WTC11 (cell line): ENCODE measurements at regions not wholly inside any gene's neighbourhood (a gene's known extent, or its start where the extent isn't known, plus 50 kb on each side); places are given as distances from the start of the nearest gene placed in this dataset.

Experiments
- ATAC-seq: fragments of 200-7000 bp; cut with Tn5 transposase; 2 replicates; pipeline ENCODE4 v1.10.0; 2021; ENCODE audit warnings: mild to moderate bottlenecking, moderate library complexity
- CTCF ChIA-PET: fragments of 300-600 bp; sonication (Branson Sonifier 250); formaldehyde crosslinking; loops from one replicate; lab custom pipeline; 2021; ENCODE audit warnings: antibody characterized with exemption; lab: Charles Lee
- POLR2A ChIA-PET: fragments of 350-600 bp; sonication (Branson Sonifier 250); formaldehyde crosslinking; loops from one replicate; lab custom pipeline; 2021; ENCODE audit warnings: antibody characterized with exemption; lab: Charles Lee
- DNase-seq: peaks from one replicate; pipeline ENCODE4 v3.0.0; 2021; ENCODE audit warnings: low spot score
- H3K27ac Mint-ChIP-seq: 2 replicates; pipeline ENCODE4 v1.8.0; 2021; ENCODE audit warnings: mixed read lengths
- H3K27me3 Mint-ChIP-seq: 2 replicates; pipeline ENCODE4 v1.8.0; 2021; ENCODE audit warnings: low read depth, mild to moderate bottlenecking, moderate library complexity, mixed read lengths
- H3K36me3 Mint-ChIP-seq: 2 replicates; pipeline ENCODE4 v1.8.0; 2021; ENCODE audit warnings: mixed read lengths
- H3K4me1 Mint-ChIP-seq: 2 replicates; pipeline ENCODE4 v1.8.0; 2022; ENCODE audit warnings: mixed read lengths
- H3K4me3 Mint-ChIP-seq: 2 replicates; pipeline ENCODE4 v1.8.0; 2021; ENCODE audit warnings: mild to moderate bottlenecking, moderate library complexity, mixed read lengths
- H3K9me3 Mint-ChIP-seq: 2 replicates; pipeline ENCODE4 v1.8.0; 2021; ENCODE audit warnings: mixed read lengths
- AFF4 ChIP-seq: sonication (generic); formaldehyde crosslinking; IDR thresholded peaks from 2 replicates; pipeline ENCODE4 v1.8.1; 2023; ENCODE audit warnings: mild to moderate bottlenecking, missing genetic modification reagents, borderline replicate concordance
- FOXK1 ChIP-seq: sonication (generic); formaldehyde crosslinking; IDR thresholded peaks from 2 replicates; pipeline ENCODE4 v1.8.0; 2022; ENCODE audit warnings: mild to moderate bottlenecking, moderate library complexity, missing genetic modification reagents
- GABPB1 ChIP-seq: sonication (generic); formaldehyde crosslinking; IDR thresholded peaks from 2 replicates; pipeline ENCODE4 v1.8.1; 2023; ENCODE audit warnings: mild to moderate bottlenecking, missing genetic modification reagents
- MXD4 ChIP-seq: fragments of 250-450 bp; sonication (Bioruptor Pico); IDR thresholded peaks from 2 replicates; pipeline ENCODE4 v1.8.0; 2021; ENCODE audit warnings: mild to moderate bottlenecking, moderate library complexity, borderline replicate concordance
- NFATC4 ChIP-seq: fragments of 250-450 bp; sonication (Bioruptor Pico); IDR thresholded peaks from 2 replicates; pipeline ENCODE4 v1.9.0; 2021; ENCODE audit warnings: mild to moderate bottlenecking
- TCF7 ChIP-seq: sonication (generic); formaldehyde crosslinking; IDR thresholded peaks from 2 replicates; pipeline ENCODE4 v1.8.0; 2022; ENCODE audit warnings: mild to moderate bottlenecking, low read depth, missing genetic modification reagents, moderate library complexity
- TEAD4 ChIP-seq: sonication (generic); formaldehyde crosslinking; IDR thresholded peaks from 2 replicates; pipeline ENCODE4 v1.8.0; 2022; ENCODE audit warnings: mild to moderate bottlenecking, missing genetic modification reagents
- ZMAT4 ChIP-seq: fragments of 250-450 bp; sonication (Bioruptor Pico); IDR thresholded peaks from 2 replicates; pipeline ENCODE4 v1.9.0; 2021; ENCODE audit warnings: mild to moderate bottlenecking
- ZNF219 ChIP-seq: sonication (generic); formaldehyde crosslinking; IDR thresholded peaks from 2 replicates; pipeline ENCODE4 v1.8.0; 2023; ENCODE audit warnings: missing genetic modification reagents, mild to moderate bottlenecking, borderline replicate concordance
- ZNF423 ChIP-seq: fragments of 250-450 bp; sonication (Bioruptor Pico); IDR thresholded peaks from 2 replicates; pipeline ENCODE4 v2.1.2; 2022; ENCODE audit warnings: mild to moderate bottlenecking, moderate library complexity
- TF ChIP-seq, protein P1 (sequence below): sonication (generic); formaldehyde crosslinking; IDR thresholded peaks from 2 replicates; pipeline ENCODE4 v1.8.0; 2022; ENCODE audit warnings: mild to moderate bottlenecking, missing genetic modification reagents
- TF ChIP-seq, protein P2 (sequence below): sonication (generic); formaldehyde crosslinking; IDR thresholded peaks from 2 replicates; pipeline ENCODE4 v1.8.0; 2022; ENCODE audit warnings: mild to moderate bottlenecking, missing genetic modification reagents
- TF ChIP-seq, protein P3 (sequence below): sonication (generic); formaldehyde crosslinking; IDR thresholded peaks from 2 replicates; pipeline ENCODE4 v1.8.1; 2022; ENCODE audit warnings: mild to moderate bottlenecking, missing genetic modification reagents, moderate library complexity, borderline replicate concordance

DNA sequence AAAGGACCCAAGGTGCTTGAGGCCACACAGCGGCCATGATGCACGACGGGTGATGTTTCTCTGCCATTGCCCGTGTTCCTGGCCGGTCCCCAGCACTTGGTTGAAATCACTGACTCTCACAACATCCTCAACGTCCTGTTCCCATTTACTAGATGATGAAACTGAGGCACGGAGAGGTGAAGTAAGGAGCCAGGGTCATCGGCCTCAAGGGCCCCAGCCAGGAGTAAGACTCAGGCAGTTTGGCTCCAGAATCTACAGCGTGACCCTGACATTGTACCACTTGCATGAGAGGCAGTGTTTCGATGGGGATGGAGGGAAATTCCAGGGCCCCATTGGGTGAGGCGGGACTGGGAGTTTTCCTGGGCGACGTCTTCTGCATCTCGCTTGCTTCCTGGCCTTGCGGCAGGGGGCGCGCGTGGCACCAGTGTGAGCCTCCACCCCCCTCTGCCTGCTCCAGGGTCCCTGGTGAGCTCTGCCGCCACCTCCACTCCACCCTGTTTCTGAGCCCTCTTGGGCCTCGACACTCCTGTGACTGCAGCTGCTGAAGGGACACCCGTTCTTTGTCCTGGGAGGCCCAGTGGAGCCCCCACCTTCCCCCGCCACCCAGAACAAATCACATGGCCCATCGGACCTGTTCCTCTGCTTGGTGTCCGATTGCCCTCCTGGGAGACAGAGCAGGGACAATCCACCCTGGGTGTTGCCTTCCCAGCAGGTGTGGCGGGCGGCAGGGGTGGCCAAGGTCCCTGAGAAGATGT, 133.0 kb upstream of the GSE1 start:
- DNase-seq (peak; percentile 64), ATAC-seq (peak; percentile 74)
- no peak overlapping the region for H3K27ac Mint-ChIP-seq
- H3K4me1 Mint-ChIP-seq = peaks cover 9% of the 10 kb centered on the region
- H3K27me3 Mint-ChIP-seq = no peaks in the 10 kb centered on the region
- TF ChIP-seq ZNF423 (CRISPR knock-in tag) (peak; percentile 55), MXD4 (CRISPR knock-in tag) (no peak)
- TF ChIP-seq, protein P1, sequence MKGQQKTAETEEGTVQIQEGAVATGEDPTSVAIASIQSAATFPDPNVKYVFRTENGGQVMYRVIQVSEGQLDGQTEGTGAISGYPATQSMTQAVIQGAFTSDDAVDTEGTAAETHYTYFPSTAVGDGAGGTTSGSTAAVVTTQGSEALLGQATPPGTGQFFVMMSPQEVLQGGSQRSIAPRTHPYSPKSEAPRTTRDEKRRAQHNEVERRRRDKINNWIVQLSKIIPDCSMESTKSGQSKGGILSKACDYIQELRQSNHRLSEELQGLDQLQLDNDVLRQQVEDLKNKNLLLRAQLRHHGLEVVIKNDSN (CRISPR knock-in tag) = no peak
- no peaks in the 10 kb centered on the region for H3K9me3 Mint-ChIP-seq
- POLR2A ChIA-PET = no interaction called here
- no peaks in the 10 kb centered on the region for H3K36me3 Mint-ChIP-seq
- no peak overlapping the region for H3K4me3 Mint-ChIP-seq
- CTCF ChIA-PET = interaction anchor here (0.5 to 3.7 kb wide), 17 partner anchors 12 to 237 kb away, joined by 3 to 22 read pairs (median 4); no protein-coding TSS in a partner anchor

GRCh38 chr16:85480727-85481101, 132.4 kb upstream of the GSE1 start:
- H3K36me3 Mint-ChIP-seq = no peaks in the 10 kb centered on the region
- H3K9me3 Mint-ChIP-seq = no peaks in the 10 kb centered on the region
- DNase-seq = no peak
- no peaks in the 10 kb centered on the region for H3K27me3 Mint-ChIP-seq
- H3K4me3 Mint-ChIP-seq = no peak overlapping the region
- POLR2A ChIA-PET = no interaction called here
- ATAC-seq = no peak
- H3K27ac Mint-ChIP-seq = no peak overlapping the region
- CTCF ChIA-PET = interaction anchor here (0.5 to 3.7 kb wide), 17 partner anchors 11 to 237 kb away, joined by 3 to 22 read pairs (median 3); no protein-coding TSS in a partner anchor
- H3K4me1 Mint-ChIP-seq = 0 out of 2 replicates have a peak, but pooled peaks cover 8% of the 10 kb centered on the region
- TF ChIP-seq NFATC4 (no peak), ZNF423 (CRISPR knock-in tag) (peak; percentile 57; the same call in 1 of the 2 replicates)

DNA sequence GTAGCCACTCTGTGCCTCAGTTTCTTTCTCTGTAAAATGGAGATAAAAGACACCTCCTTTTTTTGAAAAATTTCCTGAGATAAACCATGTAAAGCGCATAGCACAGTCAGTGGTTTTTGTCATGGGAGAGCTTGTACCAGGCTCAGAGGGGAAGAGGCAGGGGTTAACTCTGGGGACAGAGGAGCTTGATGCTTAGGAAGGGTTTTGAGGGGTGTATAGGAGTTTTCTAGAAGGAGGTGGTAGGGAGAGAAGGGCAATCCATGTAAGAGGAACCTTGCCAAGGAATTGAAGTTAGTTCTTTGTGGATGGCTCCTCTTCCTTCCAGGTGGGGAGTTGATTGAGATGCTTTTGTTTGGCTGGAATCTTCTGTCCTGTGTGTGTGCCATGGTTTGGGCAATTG, 131.9 kb upstream of the GSE1 start:
- Mint-ChIP-seq H3K27me3 (no peaks in the 10 kb centered on the region), H3K4me3 (no peak overlapping the region), H3K36me3 (no peaks in the 10 kb centered on the region), H3K27ac (0 out of 2 replicates have a peak overlapping the region, but pooled peaks have one; percentile 4), H3K4me1 (0 out of 2 replicates have a peak, but pooled peaks cover 8% of the 10 kb centered on the region), H3K9me3 (no peaks in the 10 kb centered on the region)
- POLR2A ChIA-PET = no interaction called here
- ATAC-seq (no peak), DNase-seq (no peak)
- TF ChIP-seq, protein P2, sequence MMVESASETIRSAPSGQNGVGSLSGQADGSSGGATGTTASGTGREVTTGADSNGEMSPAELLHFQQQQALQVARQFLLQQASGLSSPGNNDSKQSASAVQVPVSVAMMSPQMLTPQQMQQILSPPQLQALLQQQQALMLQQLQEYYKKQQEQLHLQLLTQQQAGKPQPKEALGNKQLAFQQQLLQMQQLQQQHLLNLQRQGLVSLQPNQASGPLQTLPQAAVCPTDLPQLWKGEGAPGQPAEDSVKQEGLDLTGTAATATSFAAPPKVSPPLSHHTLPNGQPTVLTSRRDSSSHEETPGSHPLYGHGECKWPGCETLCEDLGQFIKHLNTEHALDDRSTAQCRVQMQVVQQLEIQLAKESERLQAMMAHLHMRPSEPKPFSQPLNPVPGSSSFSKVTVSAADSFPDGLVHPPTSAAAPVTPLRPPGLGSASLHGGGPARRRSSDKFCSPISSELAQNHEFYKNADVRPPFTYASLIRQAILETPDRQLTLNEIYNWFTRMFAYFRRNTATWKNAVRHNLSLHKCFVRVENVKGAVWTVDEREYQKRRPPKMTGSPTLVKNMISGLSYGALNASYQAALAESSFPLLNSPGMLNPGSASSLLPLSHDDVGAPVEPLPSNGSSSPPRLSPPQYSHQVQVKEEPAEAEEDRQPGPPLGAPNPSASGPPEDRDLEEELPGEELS = no peak
- no peak for TF ChIP-seq TEAD4
- TF ChIP-seq AFF4 (CRISPR knock-in tag) = no peak
- no peak for TF ChIP-seq GABPB1 (CRISPR knock-in tag)
- no peak for TF ChIP-seq ZMAT4 (CRISPR knock-in tag)
- TF ChIP-seq FOXK1 = no peak
- TF ChIP-seq, protein P3, sequence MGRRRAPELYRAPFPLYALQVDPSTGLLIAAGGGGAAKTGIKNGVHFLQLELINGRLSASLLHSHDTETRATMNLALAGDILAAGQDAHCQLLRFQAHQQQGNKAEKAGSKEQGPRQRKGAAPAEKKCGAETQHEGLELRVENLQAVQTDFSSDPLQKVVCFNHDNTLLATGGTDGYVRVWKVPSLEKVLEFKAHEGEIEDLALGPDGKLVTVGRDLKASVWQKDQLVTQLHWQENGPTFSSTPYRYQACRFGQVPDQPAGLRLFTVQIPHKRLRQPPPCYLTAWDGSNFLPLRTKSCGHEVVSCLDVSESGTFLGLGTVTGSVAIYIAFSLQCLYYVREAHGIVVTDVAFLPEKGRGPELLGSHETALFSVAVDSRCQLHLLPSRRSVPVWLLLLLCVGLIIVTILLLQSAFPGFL (CRISPR knock-in tag) = no peak
- TF ChIP-seq ZNF219 (CRISPR knock-in tag) = no peak
- no peak for TF ChIP-seq TCF7 (CRISPR knock-in tag)
- CTCF ChIA-PET = interaction anchor here (0.6 to 3.7 kb wide), 6 partner anchors 11 to 236 kb away, joined by 3 to 22 read pairs (median 6); no protein-coding TSS in a partner anchor
